Cardiac fibroblast (primary cell): ENCODE measurements at regions not wholly inside any gene's neighbourhood (a gene's known extent, or its start where the extent isn't known, plus 50 kb on each side); places are given as distances from the start of the nearest gene placed in this dataset.

Experiments used
- DNase-seq, 2 donors: peaks; one replicate each; pipeline versions ENCODE4 v3.0.0 to v3.0.0-alpha.2; 2010; ENCODE audit warnings: low read depth in 2 of 2
- H3K4me3 ChIP-seq, 2 donors: replicated peaks in 1 of 2; 1 replicate in 1 of 2; 2 replicates in 1 of 2; pipeline ENCODE4 v1.5.1; 2011; ENCODE audit warnings: low read depth in 2 of 2, low read length in 2 of 2, mild to moderate bottlenecking in 2 of 2, moderate library complexity in 1 of 2
- TF ChIP-seq, protein P1 (sequence below): IDR thresholded peaks from one replicate; pipeline ENCODE4 v1.5.1; 2011; ENCODE audit warnings: low read depth, mild to moderate bottlenecking, low read length, inconsistent platforms

DNA sequence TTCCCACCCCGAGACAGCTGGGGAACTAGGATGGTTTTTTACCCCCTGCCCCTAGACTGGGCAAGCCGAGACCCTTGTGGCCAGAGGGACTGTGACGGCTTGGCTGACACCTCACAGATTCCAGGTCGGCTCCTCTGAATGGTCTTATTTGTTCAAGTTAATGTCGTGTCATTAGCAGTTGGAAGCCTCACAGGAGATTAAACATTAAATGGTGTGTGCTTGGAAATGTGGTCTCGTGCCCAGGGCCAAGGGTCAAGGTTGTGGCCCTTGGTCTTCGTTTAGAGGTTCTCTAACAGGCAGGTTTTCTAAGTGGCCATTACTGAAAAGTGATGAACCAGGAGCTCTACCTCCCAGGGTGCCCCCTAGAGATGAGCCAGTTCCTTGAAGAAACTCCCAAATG, 61.2 kb upstream of the RXRA start:
- DNase-seq: no peak
- H3K4me3 ChIP-seq: no peak overlapping the region
- TF ChIP-seq, protein P1, sequence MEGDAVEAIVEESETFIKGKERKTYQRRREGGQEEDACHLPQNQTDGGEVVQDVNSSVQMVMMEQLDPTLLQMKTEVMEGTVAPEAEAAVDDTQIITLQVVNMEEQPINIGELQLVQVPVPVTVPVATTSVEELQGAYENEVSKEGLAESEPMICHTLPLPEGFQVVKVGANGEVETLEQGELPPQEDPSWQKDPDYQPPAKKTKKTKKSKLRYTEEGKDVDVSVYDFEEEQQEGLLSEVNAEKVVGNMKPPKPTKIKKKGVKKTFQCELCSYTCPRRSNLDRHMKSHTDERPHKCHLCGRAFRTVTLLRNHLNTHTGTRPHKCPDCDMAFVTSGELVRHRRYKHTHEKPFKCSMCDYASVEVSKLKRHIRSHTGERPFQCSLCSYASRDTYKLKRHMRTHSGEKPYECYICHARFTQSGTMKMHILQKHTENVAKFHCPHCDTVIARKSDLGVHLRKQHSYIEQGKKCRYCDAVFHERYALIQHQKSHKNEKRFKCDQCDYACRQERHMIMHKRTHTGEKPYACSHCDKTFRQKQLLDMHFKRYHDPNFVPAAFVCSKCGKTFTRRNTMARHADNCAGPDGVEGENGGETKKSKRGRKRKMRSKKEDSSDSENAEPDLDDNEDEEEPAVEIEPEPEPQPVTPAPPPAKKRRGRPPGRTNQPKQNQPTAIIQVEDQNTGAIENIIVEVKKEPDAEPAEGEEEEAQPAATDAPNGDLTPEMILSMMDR: no peak

DNA sequence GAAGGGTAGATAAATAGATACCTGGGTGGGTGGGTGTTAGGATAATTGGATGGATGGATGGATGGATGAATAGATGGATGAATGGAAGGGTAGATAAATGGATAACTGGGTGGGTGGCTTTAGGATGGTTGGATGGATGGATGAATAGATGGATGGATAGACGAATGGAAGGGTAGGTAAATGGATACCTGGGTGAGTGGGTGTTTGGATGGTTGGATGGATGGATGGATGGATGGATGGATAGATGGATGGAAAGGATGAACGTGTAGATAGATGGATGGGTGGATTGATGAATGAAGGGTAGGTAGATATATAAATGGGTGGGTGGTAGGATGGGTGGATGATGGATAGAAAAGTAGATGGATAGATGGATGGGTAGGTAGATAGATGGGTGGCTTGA, 59.8 kb upstream of the RXRA start:
- TF ChIP-seq, protein P1: no peak
- H3K4me3 ChIP-seq: no peak overlapping the region
- no peak for DNase-seq

DNA sequence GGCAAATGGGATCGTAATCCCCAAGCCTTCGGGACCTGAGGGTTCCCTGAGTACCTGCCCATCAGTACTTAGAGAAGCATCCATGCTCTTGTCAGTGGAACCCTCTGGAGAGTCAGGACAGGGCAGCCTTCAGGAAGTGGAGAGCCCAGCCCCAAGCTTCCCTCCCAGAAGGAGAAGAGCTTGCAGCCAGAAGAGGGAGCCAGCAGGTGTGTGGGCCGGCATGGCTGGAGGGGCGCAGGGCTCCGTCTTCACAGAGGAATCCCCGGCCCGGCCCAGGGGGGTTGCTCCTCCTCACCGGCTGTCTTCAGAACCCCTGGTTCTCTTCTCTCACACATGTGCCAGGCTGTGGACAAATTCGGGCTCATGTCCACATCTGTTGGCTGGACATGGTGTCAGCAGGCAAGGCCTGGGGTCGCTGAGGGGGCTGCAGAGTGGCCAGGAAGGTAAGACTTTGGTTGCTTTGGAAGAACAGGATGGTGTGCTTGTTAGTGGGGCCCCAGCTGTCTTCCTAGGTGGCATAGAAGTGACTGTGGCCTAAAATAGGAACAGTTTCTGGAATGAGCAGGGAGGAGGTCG, 58.9 kb upstream of the RXRA start:
- H3K4me3 ChIP-seq: no peak overlapping the region
- TF ChIP-seq, protein P1: no peak
- no peak for DNase-seq

DNA sequence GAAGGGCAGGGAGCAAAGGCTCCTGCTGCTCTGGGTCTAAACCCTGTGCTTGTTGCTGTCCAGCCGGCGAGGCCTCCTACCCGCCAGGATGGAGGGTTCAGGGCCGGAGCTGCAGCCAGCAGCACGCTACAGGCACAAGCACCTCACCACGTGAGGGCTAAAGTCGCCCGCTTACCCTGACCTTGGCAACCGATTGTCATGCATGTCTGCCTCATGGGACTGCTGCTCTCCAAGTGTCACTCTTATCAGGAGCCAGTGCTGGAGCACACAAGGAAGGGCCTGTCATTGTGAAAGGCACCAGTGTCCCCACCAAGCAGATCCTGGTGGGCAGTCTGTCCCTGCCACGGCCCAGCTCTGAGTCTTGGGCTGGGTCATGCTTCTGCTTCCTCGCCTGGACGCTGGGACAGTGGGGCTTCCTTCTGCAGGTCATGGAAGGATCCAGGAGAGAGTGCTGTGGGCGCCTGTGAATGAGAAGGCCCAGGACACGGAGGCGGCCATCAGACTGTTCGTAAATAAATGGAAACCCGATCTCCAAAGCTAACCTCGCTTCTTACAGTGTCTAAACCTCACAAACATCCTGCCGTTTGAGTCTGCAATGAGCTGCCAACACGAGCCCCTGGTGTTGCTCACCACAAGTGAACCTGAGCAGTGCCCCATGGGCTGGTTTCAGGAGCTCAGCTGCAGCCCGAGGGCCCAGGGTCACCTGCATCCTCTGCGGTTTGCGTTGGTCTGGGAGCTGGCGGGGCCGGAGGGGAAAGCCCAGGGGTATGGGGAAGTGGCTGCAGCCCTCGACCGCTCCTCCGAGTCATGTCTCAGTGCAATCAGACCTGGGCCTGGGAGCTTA, 58.2 kb upstream of the RXRA start:
- DNase-seq: no peak
- no peak overlapping the region for H3K4me3 ChIP-seq
- TF ChIP-seq, protein P1: no peak

DNA sequence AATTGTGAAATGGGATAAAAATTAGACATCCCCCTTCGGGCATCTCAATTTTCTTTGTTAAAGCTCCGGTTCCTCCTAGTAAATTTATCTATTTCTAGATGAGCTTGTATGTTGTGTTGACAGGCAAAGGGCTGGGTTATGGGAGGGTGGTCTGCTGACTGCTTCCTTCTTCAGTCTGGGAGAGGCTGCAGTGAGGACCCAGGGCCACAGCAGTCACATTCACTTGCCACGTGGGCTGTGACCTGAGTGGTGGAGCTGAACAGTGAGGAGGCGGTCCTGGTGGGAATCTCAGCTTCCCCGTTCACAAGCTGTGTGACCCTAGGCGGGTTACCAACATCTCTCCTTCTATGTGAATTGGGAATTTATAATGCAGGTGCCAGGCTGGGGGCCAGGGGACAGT, 57.5 kb upstream of the RXRA start:
- no peak for DNase-seq
- H3K4me3 ChIP-seq: no peak overlapping the region
- TF ChIP-seq, protein P1: no peak

DNA sequence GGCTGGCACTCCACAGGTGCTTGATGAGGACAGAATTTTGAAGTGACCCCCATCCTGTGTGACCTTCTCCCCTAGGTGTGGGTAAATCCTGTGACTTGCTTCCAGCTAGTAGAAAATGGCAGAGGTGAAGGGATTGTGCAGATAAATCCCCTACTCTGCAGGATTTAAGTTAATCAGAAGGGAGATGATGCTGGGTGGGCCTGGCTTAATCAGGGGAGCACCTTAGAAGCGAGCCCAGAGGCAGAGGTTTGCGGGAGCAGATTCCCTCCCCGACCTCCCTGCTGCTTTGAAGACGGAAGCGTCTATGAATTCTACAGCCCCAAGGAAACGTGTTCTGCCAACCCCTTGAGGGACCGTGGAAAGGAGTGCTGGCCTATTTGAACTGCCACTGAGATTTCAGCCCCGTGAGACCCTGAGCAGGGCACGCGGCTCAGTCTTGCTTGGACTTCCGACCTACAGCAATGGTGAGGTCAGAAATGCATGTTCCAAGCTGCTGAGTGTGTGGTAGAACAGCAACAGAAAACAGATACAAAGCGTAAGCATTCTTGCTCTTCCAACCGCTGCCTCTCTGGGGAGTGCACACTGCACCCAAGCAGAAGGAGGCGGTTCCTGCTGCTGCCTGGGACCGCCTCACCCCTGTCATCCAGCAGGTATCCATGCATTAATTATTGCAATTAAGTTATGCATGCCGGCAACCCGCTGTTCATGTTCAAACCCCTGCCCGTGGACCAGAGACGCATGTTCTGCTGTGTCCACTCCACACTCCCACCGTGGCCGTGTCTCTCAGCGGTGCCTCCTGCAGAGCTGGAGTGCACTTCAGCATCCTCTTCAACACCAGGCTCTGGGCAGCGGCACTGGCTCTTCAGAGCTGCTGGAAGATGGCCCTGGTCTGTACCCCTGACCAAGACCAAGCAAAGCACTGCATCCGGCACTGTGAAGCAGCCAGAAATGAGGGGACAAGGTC, 54.6 kb upstream of the RXRA start:
- no peak overlapping the region for H3K4me3 ChIP-seq
- DNase-seq: no peak

More for the DNA sequence above, 54.6 kb upstream of the RXRA start:
- TF ChIP-seq, protein P1: no peak
